HG03460 (cell line): ENCODE measurements at regions not wholly inside any gene's neighbourhood (a gene's known extent, or its start where the extent isn't known, plus 50 kb on each side); places are given as distances from the start of the nearest gene placed in this dataset.
"Not testable (repeated sequence)": the region's sequence is repeated elsewhere in the genome, so short reads cannot be mapped to it uniquely, and the experiment has no call there.

Source experiments
- ATAC-seq: cut with Tn5 transposase; IDR thresholded peaks from one replicate; pipeline ENCODE4 v1.9.1; 2021; ENCODE audit not compliant: unreplicated experiment

GRCh38 chr15:35925275-35926006 is 379.5 kb upstream of the DPH6 start:
- no peak for ATAC-seq

GRCh38 chr15:35926007-35926380 is 380.0 kb upstream of the DPH6 start:
- no peak for ATAC-seq

DNA sequence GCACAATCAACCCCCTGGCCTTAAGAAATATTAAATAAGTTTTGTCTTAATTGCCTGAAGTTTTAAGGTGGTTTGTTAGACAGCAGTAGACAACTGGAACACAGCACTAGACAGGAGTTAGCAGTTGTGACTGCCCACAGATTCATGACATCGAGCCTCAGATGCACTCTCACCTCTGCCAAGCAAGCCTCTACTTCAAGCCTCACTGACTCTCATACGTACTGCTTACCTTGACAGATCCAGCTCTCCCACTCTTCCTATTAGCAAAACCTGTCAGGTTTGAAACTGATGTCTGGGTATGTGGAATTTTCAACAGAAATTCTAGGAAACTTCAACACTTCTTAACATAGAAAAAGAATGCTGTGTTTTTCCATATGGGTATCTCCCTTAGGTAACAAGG is 382.9 kb upstream of the DPH6 start:
- ATAC-seq: no peak

DNA sequence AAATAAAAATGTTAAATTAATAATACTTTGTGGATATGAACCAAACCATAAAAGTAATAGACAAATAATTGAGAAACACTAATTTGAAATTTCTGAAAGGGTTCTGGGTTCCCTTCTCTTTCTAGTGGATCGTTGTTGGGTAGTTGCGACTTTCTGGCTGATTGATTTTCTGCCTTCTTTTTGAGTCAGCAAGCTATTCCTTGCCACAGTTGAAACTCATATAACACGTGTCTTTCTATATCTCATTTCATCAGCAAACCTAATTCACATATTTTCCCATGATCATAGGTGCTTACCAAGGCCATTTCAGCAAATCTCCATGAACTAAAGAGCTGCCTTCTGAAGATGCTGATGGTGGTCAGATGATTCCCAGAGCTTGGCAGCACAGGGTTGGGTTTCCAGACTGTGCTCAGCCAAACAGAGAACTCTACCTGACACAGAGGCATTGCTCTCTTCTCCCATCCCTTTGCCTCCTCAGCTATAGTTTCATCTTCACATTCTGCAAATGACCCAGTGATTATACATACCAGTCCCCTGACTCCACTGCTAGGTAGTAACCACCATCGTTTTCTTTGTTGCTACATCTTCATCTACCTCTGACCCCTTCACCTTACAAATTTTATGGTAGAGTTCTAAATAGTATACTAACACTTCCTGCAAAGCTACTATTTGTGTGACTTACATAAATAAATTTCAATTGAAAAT is 383.9 kb upstream of the DPH6 start:
- ATAC-seq: peak; percentile 71

DNA sequence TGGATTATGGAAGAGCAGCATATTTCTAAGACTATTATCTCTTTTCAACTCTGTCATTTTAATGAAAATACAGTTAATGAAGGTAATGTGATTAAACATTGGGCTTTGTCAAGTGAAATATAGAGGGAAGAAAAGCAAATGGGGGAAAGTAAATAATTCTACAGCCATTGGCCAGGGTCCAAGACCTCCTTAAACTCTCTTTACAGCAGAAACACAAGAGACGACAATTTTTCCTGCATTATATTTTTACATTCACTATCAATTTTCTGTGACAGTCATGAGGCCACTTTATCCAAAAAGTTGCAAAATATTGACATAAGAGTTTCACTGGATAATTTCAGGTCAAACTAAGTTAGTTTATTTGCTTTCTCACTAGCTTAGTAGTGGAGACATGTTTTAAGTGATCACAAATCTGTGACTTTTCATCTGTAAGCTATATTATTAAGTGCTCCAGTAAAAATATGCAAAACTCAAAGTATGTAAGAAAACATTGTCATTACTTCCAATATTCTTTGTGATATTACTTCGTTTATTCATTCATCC is 385.9 kb upstream of the DPH6 start:
- no peak for ATAC-seq

DNA sequence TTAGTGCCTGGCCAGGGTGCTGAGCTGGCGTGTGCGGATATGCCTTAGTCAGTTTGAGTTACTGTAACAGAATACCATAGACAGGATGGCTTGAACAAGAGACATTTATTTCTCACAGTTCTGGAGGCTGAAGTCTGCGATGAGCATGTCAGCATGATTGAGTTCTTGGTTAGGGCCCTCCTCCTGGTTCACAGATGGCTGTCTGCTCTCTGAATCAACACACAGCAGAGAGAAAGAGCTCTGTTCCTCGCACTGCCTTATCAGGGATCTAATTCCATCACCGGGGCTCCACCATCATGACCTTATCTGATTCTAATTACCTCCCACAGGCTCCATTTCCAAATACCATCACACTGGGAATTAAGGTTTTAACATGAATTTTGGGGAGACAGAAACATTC is 386.6 kb upstream of the DPH6 start:
- ATAC-seq: no peak

DNA sequence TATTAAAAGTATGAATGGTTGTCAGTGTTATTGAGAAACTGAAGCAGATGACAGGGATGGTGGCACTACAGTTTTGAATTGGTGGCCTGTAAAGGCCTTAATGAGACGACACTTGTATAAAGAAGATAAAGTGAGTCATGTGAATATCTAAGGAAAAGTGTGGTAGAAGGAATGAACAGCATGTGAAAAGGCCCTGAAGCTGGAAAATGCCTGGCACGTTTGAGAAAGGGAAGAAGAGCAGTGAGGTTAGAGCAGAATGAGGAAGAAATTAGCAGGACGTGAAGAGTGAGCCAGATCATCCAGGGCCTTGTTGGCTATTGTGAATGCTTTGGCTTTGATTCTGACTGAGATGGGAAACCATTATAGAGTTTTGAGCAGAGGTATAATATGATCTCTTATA is 387.6 kb upstream of the DPH6 start:
- ATAC-seq: no peak

DNA sequence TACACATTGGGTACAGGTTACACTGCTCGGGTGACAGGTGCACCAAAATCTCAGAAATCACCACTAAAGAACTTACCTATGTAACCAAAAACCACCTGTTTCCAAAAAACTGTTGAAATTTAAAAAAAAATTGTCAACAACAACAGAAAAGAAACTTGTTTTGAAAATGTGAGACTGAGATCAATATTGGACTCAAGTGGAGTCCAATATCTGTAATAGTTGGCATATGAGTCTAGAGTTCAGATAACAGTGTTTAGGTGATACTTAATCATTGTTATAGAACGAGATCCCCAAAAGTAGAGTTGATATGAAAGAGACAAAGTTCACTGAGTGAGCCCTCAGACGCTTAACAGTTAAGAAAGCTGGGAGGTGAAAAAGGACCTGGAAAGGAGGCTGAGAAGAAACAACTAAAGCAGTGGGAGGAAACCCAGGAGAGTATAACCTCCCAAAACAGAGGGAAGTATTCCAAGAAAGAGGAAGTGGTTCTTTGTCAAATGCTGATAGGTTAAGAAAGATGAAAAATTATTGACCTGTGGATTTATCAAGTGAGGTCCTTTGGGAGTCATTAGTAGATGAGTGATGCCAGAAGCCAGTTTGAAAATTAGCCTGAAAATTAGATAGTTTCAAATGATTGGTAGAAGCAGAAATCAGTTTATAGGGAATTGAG is 388.6 kb upstream of the DPH6 start:
- ATAC-seq: no peak

DNA sequence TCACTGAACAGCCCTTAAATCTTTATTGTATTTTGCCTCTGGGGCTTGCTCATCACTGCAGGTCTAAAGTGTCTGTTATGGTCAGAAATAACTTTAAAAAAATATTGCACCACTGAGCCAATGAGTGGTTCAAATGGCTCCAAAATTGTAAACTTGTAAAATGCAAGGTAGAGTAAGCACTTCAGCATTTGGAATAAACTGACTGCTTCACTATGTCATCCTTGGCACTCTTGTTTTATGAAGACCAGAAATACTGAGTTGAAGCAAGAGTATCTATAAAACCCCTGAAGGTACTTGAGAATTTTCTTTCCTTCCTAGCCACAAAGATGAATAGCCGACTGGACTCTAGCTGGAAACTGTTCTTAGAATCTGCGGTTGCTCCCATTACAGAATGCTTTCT is 390.3 kb upstream of the DPH6 start:
- ATAC-seq: no peak

- no peak for ATAC-seq
Measured at GRCh38 chr15:35937380-35937779, 391.4 kb upstream of the DPH6 start.

DNA sequence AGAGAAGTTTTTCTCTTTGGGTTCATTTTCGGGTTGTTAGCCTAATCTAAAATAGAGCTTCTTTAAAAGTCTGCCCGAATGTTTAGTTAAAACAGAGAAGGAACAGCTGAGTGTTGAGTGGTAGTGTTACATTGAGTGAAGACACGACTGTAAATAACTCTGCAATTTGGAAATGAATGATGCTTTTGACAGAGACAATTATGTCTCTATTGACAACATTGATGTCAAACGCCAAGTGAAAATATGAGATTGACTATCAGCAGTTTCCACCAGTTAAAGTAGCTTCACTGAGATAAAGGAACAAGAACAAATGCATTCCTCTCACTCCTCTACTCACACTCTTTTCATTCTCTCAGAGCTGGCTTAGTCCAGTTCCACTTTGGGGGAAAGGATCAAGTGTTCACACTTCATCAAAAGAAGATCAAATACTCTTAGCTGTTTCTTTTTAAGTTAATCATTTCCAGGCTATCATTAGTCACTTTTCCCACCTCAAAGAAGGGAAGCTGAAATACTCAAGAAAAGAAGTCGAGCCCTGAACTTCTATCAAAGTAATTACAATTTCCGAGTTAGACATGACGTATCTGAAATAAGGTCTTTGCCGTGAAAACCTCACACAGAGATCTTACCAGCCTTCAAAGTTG is 399.1 kb upstream of the DPH6 start:
- ATAC-seq: no peak

DNA sequence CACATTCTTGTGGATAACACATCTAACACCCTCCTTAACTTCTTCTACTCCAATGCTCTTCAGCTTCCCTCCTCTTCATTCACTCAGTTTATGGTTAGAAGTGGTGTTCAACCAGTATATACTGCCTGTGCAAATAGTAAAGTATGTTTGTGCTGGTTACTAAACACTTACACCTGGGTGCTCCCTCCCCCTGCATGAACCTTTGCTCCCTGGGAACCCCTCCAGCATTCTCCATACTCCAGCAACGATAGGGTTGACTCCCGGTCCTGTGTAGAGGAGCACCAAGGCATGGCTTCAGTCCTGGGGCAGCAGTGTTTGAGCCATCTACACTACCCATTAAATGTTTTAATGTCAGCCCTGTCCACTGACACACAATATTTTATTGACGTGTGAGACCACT is 407.5 kb upstream of the DPH6 start:
- ATAC-seq: no peak

DNA sequence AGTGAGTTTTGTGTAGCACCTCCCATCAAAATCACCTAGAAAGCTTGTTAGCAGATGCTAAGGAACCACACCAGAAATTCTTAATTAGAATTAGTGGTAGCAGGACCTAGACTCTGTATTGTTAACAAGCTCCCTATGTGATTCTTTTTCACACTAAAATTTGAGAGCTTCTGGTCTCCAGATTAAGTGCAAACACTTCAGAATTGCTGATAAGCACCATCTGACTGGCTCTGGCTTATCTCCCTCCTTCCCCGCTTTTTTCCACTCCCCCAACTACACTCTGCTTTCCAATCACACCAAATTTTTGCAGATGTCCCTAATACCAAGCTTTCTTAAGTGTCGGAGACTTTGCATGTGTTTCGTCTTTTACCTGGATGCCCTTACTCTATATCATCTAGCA is 410.1 kb upstream of the DPH6 start:
- no peak for ATAC-seq

GRCh38 chr15:35958021-35958420 is 412.1 kb upstream of the DPH6 start:
- no peak for ATAC-seq

- no peak for ATAC-seq
Measured at GRCh38 chr15:35958975-35959374, 413.0 kb upstream of the DPH6 start.

GRCh38 chr15:35963326-35963725 is 417.4 kb upstream of the DPH6 start:
- ATAC-seq: no peak

DNA sequence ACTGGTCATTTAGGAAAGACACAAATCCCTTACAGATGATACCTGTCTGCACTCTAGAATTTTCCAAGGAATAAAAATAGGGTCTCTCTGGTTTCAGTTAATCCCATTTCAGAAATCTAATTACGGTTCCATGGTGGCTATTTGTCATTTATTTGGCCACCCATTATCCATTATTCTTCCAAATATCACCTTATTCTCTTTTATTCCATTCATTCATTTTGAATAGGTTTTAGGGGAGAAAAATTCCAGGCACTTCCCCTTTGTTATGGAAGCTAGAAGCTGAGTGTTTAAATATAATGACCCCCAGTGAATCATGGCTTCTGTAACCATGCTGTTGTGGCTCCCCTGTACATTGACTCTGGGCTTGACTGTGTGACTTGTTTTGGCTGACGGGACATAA is 420.8 kb upstream of the DPH6 start:
- no peak for ATAC-seq

GRCh38 chr15:35967968-35968367 is 422.0 kb upstream of the DPH6 start:
- not testable (repeated sequence) for ATAC-seq

DNA sequence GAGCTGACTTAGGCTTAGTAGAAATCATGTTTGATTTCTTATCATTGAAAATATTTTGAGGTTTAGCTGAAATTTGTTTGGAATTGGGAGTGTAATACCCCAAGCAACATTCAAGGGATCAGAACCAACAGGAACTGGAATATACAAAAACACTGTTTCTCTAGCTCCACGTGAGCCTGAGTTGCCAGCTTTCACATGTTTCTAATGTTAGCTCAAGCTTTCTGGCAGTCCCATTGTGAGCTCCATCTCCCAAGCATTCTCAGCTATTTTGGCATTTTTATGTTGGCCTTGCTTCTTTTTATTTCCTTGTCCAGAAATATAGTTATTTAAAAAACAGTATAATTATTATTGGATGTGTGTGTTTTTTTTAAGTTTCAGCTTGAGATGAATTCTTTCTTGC is 427.1 kb upstream of the DPH6 start:
- no peak for ATAC-seq

- ATAC-seq: no peak
Measured at GRCh38 chr15:35974052-35974451, 428.1 kb upstream of the DPH6 start.

DNA sequence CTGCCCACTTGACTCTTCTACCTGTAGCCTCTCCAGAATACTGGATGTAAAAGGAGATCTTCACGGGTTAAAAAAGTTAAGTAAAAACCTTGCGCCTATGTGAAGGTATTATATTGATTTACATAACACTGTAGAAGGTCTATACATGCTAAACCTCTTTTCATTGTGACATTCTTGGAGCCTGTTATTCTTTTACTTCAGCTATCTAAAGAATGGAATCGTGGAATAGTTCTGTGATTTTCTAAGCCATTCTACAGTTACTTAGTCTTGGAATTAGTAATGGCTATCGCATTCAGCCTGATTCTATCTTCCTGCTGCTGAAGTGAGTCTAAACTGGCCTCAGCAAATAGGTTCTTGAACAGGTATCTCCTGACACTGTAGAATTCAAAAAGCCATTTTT is 430.0 kb upstream of the DPH6 start:
- ATAC-seq: no peak

GRCh38 chr15:35979608-35980007 is 433.6 kb upstream of the DPH6 start:
- no peak for ATAC-seq
